Right lobe of liver (tissue), 6 donors: ENCODE measurements at regions not wholly inside any gene's neighbourhood (a gene's known extent, or its start where the extent isn't known, plus 50 kb on each side); places are given as distances from the start of the nearest gene placed in this dataset.

Source experiments
- ATAC-seq, 4 donors: fragments of 200-7000 bp; cut with Tn5 transposase; one replicate each; pipeline ENCODE4 v1.9.1; 2020; ENCODE audit warnings: mild to moderate bottlenecking in 4 of 4, moderate library complexity in 4 of 4
- DNase-seq, 3 donors: peaks; one replicate each; pipeline ENCODE4 v3.0.0-alpha.2; 2020
- H3K27ac ChIP-seq, 3 donors: fragments of 200-600 bp; one replicate each; pipeline ENCODE4 v1.8.0; 2022
- H3K27me3 ChIP-seq, 2 donors: fragments of 200-600 bp; one replicate each; pipeline ENCODE4 v1.8.0; 2022
- H3K36me3 ChIP-seq, 4 donors: fragments of 200-600 bp; sonication (generic) in 1 of 4; one replicate each; pipeline versions ENCODE4 v1.5.1 to v1.8.0; 2017 to 2022; ENCODE audit warnings: control low read depth in 1 of 4
- H3K4me1 ChIP-seq, 4 donors: fragments of 200-600 bp; sonication (generic) in 1 of 4; one replicate each; pipeline versions ENCODE4 v1.5.1 to v1.8.0; 2017 to 2022; ENCODE audit warnings: control low read depth in 1 of 4
- H3K4me3 ChIP-seq, 3 donors: fragments of 200-600 bp; one replicate each; pipeline ENCODE4 v1.8.0; 2022
- H3K9me3 ChIP-seq, 4 donors: fragments of 200-600 bp; sonication (generic) in 1 of 4; one replicate each; pipeline versions ENCODE4 v1.5.1 to v1.8.0; 2017 to 2022; ENCODE audit warnings: control low read depth in 1 of 4
- POLR2A ChIP-seq: fragments of 450-650 bp; IDR thresholded peaks from one replicate; pipeline ENCODE4 v1.6.1; 2017; ENCODE audit warnings: antibody characterized with exemption, mild to moderate bottlenecking
- WGBS: methylation state at CpG from one replicate; pipeline ENCODE4 v1.1.6; 2018; ENCODE audit warnings: low coverage, low lambda C conversion rate; ENCODE audit not compliant: insufficient coverage; ENCODE audit errors: missing lambda C conversion rate; 5-methylcytosine and 5-hydroxymethylcytosine counted together
- intact Hi-C, 2 donors: fragments of 100-400 bp; cut with DNase I; formaldehyde crosslinking; loops; one replicate each; pipeline versions ENCODE4 v1.11.2 to v1.14.1; 2022
- TF ChIP-seq, protein P1 (sequence below), 4 donors: fragments of 200-600 bp in 3 of 4; fragments of 450-650 bp in 1 of 4; IDR thresholded peaks; one replicate each; pipeline versions ENCODE4 v1.5.1 to v1.8.0; 2016 to 2022; ENCODE audit warnings: antibody characterized with exemption in 4 of 4, mild to moderate bottlenecking in 2 of 4
- donor health status: DM: no; HTN: yes; CAD: no.
- donor health status: DM: no; HTN: no; CAD: no.
- donor health status: DM: no; HTN: no; CAD: no.
- donor health status: DM: no; HTN: yes; CAD: no.
- donor health status: DM: no; HTN: yes; CAD: no.

- Histone ChIP-seq H3K9me3 (no peaks in the 10 kb centered on the region), H3K4me1 (no peaks in the 10 kb centered on the region), H3K36me3 (no peaks in the 10 kb centered on the region), H3K4me3 (no peak overlapping the region), H3K27me3 (no peaks in the 10 kb centered on the region), H3K27ac (no peak overlapping the region)
- intact Hi-C loops = no loop called here
- 61% methylated on average over 12 of the region's 13 CpGs for WGBS
- DNase-seq (no peak), ATAC-seq (no peak)
- TF ChIP-seq, protein P1, sequence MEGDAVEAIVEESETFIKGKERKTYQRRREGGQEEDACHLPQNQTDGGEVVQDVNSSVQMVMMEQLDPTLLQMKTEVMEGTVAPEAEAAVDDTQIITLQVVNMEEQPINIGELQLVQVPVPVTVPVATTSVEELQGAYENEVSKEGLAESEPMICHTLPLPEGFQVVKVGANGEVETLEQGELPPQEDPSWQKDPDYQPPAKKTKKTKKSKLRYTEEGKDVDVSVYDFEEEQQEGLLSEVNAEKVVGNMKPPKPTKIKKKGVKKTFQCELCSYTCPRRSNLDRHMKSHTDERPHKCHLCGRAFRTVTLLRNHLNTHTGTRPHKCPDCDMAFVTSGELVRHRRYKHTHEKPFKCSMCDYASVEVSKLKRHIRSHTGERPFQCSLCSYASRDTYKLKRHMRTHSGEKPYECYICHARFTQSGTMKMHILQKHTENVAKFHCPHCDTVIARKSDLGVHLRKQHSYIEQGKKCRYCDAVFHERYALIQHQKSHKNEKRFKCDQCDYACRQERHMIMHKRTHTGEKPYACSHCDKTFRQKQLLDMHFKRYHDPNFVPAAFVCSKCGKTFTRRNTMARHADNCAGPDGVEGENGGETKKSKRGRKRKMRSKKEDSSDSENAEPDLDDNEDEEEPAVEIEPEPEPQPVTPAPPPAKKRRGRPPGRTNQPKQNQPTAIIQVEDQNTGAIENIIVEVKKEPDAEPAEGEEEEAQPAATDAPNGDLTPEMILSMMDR (IDR thresholded peaks at IDR 0.05) = no peak
- no peak for TF ChIP-seq POLR2A
Observed at GRCh38 chr2:7456762-7457161, 539.5 kb downstream of the RNF144A start.

DNA sequence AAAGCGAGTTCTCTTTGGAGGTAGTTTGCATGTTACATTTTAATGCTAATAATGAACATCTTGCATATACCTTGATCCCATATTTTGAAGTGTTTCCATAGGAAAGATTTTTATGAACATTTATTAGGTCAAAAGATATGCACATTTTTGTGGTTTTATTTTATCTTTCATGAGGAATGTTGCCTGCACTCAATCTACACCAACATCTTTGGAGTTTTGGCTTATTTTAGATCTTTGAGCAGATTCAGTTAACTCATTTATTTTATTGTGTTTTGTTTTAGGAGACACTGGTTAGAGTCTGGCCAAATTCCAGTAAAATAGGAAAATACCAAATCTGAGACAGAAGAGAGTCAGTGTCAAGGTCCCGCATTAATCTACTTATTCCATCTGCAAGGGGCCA is 540.9 kb downstream of the RNF144A start:
- Histone ChIP-seq H3K4me3 (no peak overlapping the region), H3K36me3 (no peaks in the 10 kb centered on the region), H3K4me1 (no peaks in the 10 kb centered on the region), H3K27me3 (no peaks in the 10 kb centered on the region), H3K9me3 (no peaks in the 10 kb centered on the region), H3K27ac (no peak overlapping the region)
- no peak for TF ChIP-seq POLR2A
- TF ChIP-seq, protein P1 (IDR thresholded peaks at IDR 0.05) = no peak
- DNase-seq = no peak
- intact Hi-C loops = no loop called here
- ATAC-seq = no peak
- 81% methylated on average over 2 of the region's 2 CpGs for WGBS

DNA sequence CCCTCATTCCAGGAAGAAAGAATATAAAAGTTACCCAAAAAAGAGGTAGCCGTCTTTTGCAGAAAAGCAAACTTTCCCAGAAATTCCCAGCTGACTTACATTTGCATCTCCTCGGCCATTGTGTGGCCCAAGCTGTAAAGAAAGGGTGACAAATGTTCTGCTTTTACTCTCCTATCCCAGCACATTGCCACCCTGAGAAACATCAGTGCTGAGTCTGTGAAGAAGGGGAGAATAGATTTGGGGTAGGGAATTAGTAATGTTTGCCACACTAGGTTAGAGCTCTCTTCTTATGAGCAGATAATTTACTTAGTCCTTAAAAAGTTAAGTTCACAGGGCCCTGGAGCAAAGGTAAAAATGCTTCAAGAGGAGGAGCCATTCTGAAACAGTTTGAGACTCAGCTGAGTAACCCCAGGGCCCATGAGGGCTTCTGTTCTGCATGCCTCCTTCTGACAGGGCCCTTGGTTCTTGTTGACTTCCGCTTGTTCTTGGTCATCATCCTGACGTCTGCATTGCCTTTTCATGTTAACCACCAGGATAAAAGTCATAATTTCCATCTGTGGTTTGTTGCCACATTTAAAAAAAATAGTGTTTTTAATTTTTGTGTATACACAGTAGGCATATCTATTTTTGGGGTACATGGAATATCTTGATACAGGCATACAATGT is 550.7 kb downstream of the RNF144A start:
- DNase-seq (no peak), ATAC-seq (no peak)

DNA sequence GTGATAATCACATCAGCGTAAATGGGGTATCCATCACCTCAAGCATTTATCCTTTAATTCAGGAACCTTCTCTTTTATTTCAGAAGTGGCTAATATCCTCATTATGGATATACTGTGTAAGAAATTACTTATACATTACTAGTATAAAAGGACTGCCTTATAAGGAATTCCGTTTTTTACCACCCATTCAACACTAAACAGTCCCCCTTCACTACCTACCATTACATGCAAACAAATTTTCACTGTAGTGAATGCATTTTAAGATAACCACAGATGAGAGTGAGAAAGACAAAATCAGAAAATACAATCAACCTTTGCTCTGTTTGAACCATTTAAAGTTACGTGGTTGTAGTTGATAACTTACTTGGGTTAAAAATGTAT is 551.2 kb downstream of the RNF144A start:
- TF ChIP-seq, protein P1 (IDR thresholded peaks at IDR 0.05) = no peak
- TF ChIP-seq POLR2A = no peak
- Histone ChIP-seq H3K4me1 (no peaks in the 10 kb centered on the region), H3K27ac (no peak overlapping the region), H3K27me3 (no peaks in the 10 kb centered on the region), H3K4me3 (no peak overlapping the region), H3K36me3 (no peaks in the 10 kb centered on the region), H3K9me3 (no peaks in the 10 kb centered on the region)
- intact Hi-C loops = no loop called here
- DNase-seq (no peak), ATAC-seq (no peak)
- 60% methylated on average over 3 of the region's 3 CpGs for WGBS

More for the DNA sequence above, 550.7 kb downstream of the RNF144A start:
- H3K27me3 ChIP-seq = no peaks in the 10 kb centered on the region
- no peaks in the 10 kb centered on the region for H3K9me3 ChIP-seq
- H3K27ac ChIP-seq = no peak overlapping the region
- TF ChIP-seq, protein P1 (IDR thresholded peaks at IDR 0.05) = no peak
- no peak for TF ChIP-seq POLR2A
- H3K36me3 ChIP-seq = no peaks in the 10 kb centered on the region
- H3K4me3 ChIP-seq = no peak overlapping the region
- intact Hi-C loops = no loop called here
- 67% methylated on average over 4 of the region's 4 CpGs for WGBS
- H3K4me1 ChIP-seq = no peaks in the 10 kb centered on the region

GRCh38 chr2:7468955-7469354 is 551.7 kb downstream of the RNF144A start:
- TF ChIP-seq POLR2A = no peak
- TF ChIP-seq, protein P1 (IDR thresholded peaks at IDR 0.05) = no peak
- Histone ChIP-seq H3K36me3 (no peaks in the 10 kb centered on the region), H3K27ac (no peak overlapping the region), H3K9me3 (no peaks in the 10 kb centered on the region), H3K4me3 (no peak overlapping the region), H3K4me1 (no peaks in the 10 kb centered on the region), H3K27me3 (no peaks in the 10 kb centered on the region)
- intact Hi-C loops = no loop called here
- WGBS = 100% methylated on average over 1 of the region's 1 CpG
- DNase-seq (no peak), ATAC-seq (no peak)
